AG09319 (cell line): ENCODE measurements at regions not wholly inside any gene's neighbourhood (a gene's known extent, or its start where the extent isn't known, plus 50 kb on each side); places are given as distances from the start of the nearest gene placed in this dataset.
"Not testable (repeated sequence)": the region's sequence is repeated elsewhere in the genome, so short reads cannot be mapped to it uniquely, and the experiment has no call there.

ENCODE experiments used
- DNase-seq: peaks from one replicate; pipeline ENCODE4 v3.0.0-alpha.2; 2010; ENCODE audit warnings: low read depth; ENCODE audit errors: extremely low read depth
- CTCF ChIP-seq: IDR thresholded peaks from 2 replicates; pipeline ENCODE4 v1.5.1; 2011; ENCODE audit warnings: low read depth, mild to moderate bottlenecking, inconsistent platforms, low read length, moderate library complexity

GRCh38 chr11:38842991-38843390, 2245.0 kb upstream of the RAG2 start:
- TF ChIP-seq CTCF: no peak
- no peak for DNase-seq

- no peak for TF ChIP-seq CTCF
- DNase-seq: no peak
These were observed 2241.0 kb upstream of the RAG2 start for GRCh38 chr11:38839071-38839470.

GRCh38 chr11:38835966-38836365, 2237.9 kb upstream of the RAG2 start:
- no peak for TF ChIP-seq CTCF
- no peak for DNase-seq

GRCh38 chr11:38824573-38824972, 2226.5 kb upstream of the RAG2 start:
- TF ChIP-seq CTCF: no peak; the same call in 1 of the 2 replicates
- no peak for DNase-seq

- DNase-seq: not testable (repeated sequence)
These were observed 2223.8 kb upstream of the RAG2 start for GRCh38 chr11:38821786-38822185.

GRCh38 chr11:38819981-38820380, 2221.9 kb upstream of the RAG2 start:
- TF ChIP-seq CTCF: no peak

GRCh38 chr11:38818720-38819119, 2220.7 kb upstream of the RAG2 start:
- DNase-seq: no peak
- TF ChIP-seq CTCF: no peak

More at GRCh38 chr11:38819981-38820380, 2221.9 kb upstream of the RAG2 start:
- DNase-seq: no peak

- DNase-seq: no peak
These were observed 2216.6 kb upstream of the RAG2 start for GRCh38 chr11:38814670-38815069.

More at GRCh38 chr11:38814670-38815069, 2216.6 kb upstream of the RAG2 start:
- no peak for TF ChIP-seq CTCF
